ENCODE measurements at regions not wholly inside any gene's neighbourhood (a gene's known extent, or its start where the extent isn't known, plus 50 kb on each side); places are given as distances from the start of the nearest gene placed in this dataset.

GRCh38 chr11:113627297-113627696, 78.8 kb downstream of the TMPRSS5 start:
- no peak for TF ChIP-seq RARB (CRISPR knock-in tag; IDR thresholded peaks at IDR 0.05)
- no peak for TF ChIP-seq ZFP30 (CRISPR knock-in tag; IDR thresholded peaks at IDR 0.05)
- TF ChIP-seq ARNTL (CRISPR knock-in tag; IDR thresholded peaks at IDR 0.05; ENCODE audit: borderline replicate concordance, low read depth): no peak
- no peak for TF ChIP-seq ZNF8 (CRISPR knock-in tag; IDR thresholded peaks at IDR 0.05)
- no peak for TF ChIP-seq CSRNP3 (CRISPR knock-in tag; IDR thresholded peaks at IDR 0.05)
- no peak for TF ChIP-seq OSR1 (CRISPR knock-in tag; IDR thresholded peaks at IDR 0.05)
- no peak for TF ChIP-seq ISL1 (CRISPR knock-in tag; IDR thresholded peaks at IDR 0.05)
- no peak for TF ChIP-seq SNAI2 (CRISPR knock-in tag; IDR thresholded peaks at IDR 0.05)
- no peak for TF ChIP-seq PATZ1 (CRISPR knock-in tag; IDR thresholded peaks at IDR 0.05; ENCODE audit: borderline replicate concordance)
- no peak for TF ChIP-seq TOX (CRISPR knock-in tag; IDR thresholded peaks at IDR 0.05; ENCODE audit: borderline replicate concordance)
- no peak for TF ChIP-seq ZNF70 (CRISPR knock-in tag; IDR thresholded peaks at IDR 0.05)
- no peak for TF ChIP-seq ESRRG (CRISPR knock-in tag; IDR thresholded peaks at IDR 0.05)
- TF ChIP-seq TCF4 (CRISPR knock-in tag; IDR thresholded peaks at IDR 0.05; ENCODE audit: borderline replicate concordance): no peak
